H1 (cell line): ENCODE measurements at regions not wholly inside any gene's neighbourhood (a gene's known extent, or its start where the extent isn't known, plus 50 kb on each side); places are given as distances from the start of the nearest gene placed in this dataset.

Source experiments
- CTCF ChIA-PET: fragments of 300-600 bp; sonication (Branson Sonifier 250); formaldehyde crosslinking; loops from one replicate; lab custom pipeline; 2021; ENCODE audit not compliant: partially characterized antibody; lab: Charles Lee
- POLR2A ChIA-PET: fragments of 300-600 bp; sonication (Branson Sonifier 250); formaldehyde crosslinking; loops from one replicate; lab custom pipeline; 2021; ENCODE audit warnings: inconsistent platforms; ENCODE audit not compliant: partially characterized antibody; lab: Charles Lee
- DNase-seq, 2 experiments: peaks; one replicate each; pipeline versions ENCODE4 v3.0.0 to v3.0.0-alpha.2; 2010 to 2022; ENCODE audit warnings: low spot score in 2 of 2, low read depth in 1 of 2, mixed read lengths in 1 of 2
- FAIRE-seq: peaks from 2 replicates; lab custom pipeline; 2011; peaks lifted over from hg19 to GRCh38; lab: Jason Lieb, UNC
- H2AFZ ChIP-seq: 2 replicates; pipeline ENCODE4 v1.8.1; 2012; ENCODE audit warnings: low read length, inconsistent platforms
- H2AK5ac ChIP-seq: 2 replicates; pipeline ENCODE4 v1.6.1; 2013; ENCODE audit warnings: low read depth, low read length
- H2BK120ac ChIP-seq: replicated peaks from 2 replicates; pipeline ENCODE3; 2013; ENCODE audit warnings: low read depth, low read length, inconsistent platforms
- H2BK12ac ChIP-seq: 2 replicates; pipeline ENCODE4 v1.6.1; 2013; ENCODE audit warnings: low read depth, low read length
- H2BK15ac ChIP-seq: 2 replicates; pipeline ENCODE4 v1.6.1; 2013; ENCODE audit warnings: low read length
- H2BK20ac ChIP-seq: 2 replicates; pipeline ENCODE4 v1.6.1; 2013; ENCODE audit warnings: low read length
- H2BK5ac ChIP-seq: 2 replicates; pipeline ENCODE4 v1.6.1; 2013; ENCODE audit warnings: low read depth, low read length
- H3K14ac ChIP-seq: 2 replicates; pipeline ENCODE4 v1.6.1; 2013; ENCODE audit warnings: inconsistent platforms; ENCODE audit not compliant: insufficient read length
- H3K18ac ChIP-seq: 2 replicates; pipeline ENCODE4 v1.6.1; 2013; ENCODE audit warnings: low read length; ENCODE audit errors: extremely low read depth
- H3K23ac ChIP-seq: 2 replicates; pipeline ENCODE4 v1.6.1; 2013; ENCODE audit warnings: inconsistent platforms; ENCODE audit not compliant: insufficient read length
- H3K23me2 ChIP-seq: 2 replicates; pipeline ENCODE4 v1.6.1; 2013; ENCODE audit warnings: low read depth, low read length
- H3K27ac ChIP-seq: 2 replicates; pipeline ENCODE4 v1.6.1; 2011; ENCODE audit warnings: low read depth, low read length, inconsistent platforms
- H3K27me3 ChIP-seq, 4 experiments: replicated peaks in 1 of 4; 1 replicate in 1 of 4; 2 replicates in 3 of 4; pipeline versions ENCODE4 v1.6.1 to v1.8.1; 2011 to 2013; ENCODE audit warnings: low read length in 3 of 4, mild to moderate bottlenecking in 3 of 4, inconsistent platforms in 2 of 4, mixed read lengths in 2 of 4, moderate library complexity in 1 of 4; ENCODE audit not compliant: control insufficient read depth in 3 of 4, insufficient read depth in 3 of 4; ENCODE audit errors: extremely low read depth in 1 of 4
- H3K36me3 ChIP-seq, 4 experiments: 2 replicates each; pipeline versions ENCODE4 v1.6.1 to v1.8.1; 2011 to 2013; ENCODE audit warnings: mild to moderate bottlenecking in 4 of 4, low read length in 3 of 4, moderate library complexity in 2 of 4, control low read depth in 1 of 4, inconsistent platforms in 1 of 4; ENCODE audit not compliant: insufficient read depth in 4 of 4, control insufficient read depth in 2 of 4
- H3K4ac ChIP-seq: replicated peaks from 2 replicates; pipeline ENCODE3; 2013; ENCODE audit warnings: low read length, low read depth, mixed read lengths, inconsistent platforms; ENCODE audit not compliant: insufficient read length
- H3K4me1 ChIP-seq, 4 experiments: replicated peaks in 1 of 4; 1 replicate in 1 of 4; 2 replicates in 3 of 4; pipeline versions ENCODE4 v1.6.1 to v1.8.1; 2011 to 2013; ENCODE audit warnings: low read length in 3 of 4, inconsistent platforms in 2 of 4, mixed read lengths in 1 of 4; ENCODE audit not compliant: insufficient read depth in 4 of 4, control insufficient read depth in 3 of 4
- H3K4me2 ChIP-seq, 2 experiments: 2 replicates each; pipeline versions ENCODE4 v1.6.1 to v1.8.1; 2011 to 2013; ENCODE audit warnings: low read depth in 2 of 2, low read length in 2 of 2, control low read depth in 1 of 2, inconsistent platforms in 1 of 2, mild to moderate bottlenecking in 1 of 2; ENCODE audit not compliant: insufficient read depth in 1 of 2
- H3K4me3 ChIP-seq, 4 experiments: fragments of 200-600, 300-600 bp in 1 of 4; sonication (generic), shearing (Covaris generic), sonication (Bioruptor Twin) in 1 of 4; 2 replicates each; pipeline versions ENCODE4 v1.5.1 to v1.8.1; 2011 to 2016; ENCODE audit warnings: low read length in 4 of 4, low read depth in 3 of 4, control low read depth in 2 of 4, inconsistent platforms in 2 of 4, mild to moderate bottlenecking in 2 of 4, mixed read lengths in 1 of 4, moderate library complexity in 1 of 4; ENCODE audit not compliant: insufficient read depth in 2 of 4; ENCODE audit errors: extremely low read depth in 1 of 4
- H3K56ac ChIP-seq: replicated peaks from 2 replicates; pipeline ENCODE3; 2013; ENCODE audit warnings: low read depth, mild to moderate bottlenecking, mixed read lengths, low read length, inconsistent platforms; ENCODE audit not compliant: insufficient read length
- H3K79me1 ChIP-seq: 2 replicates; pipeline ENCODE4 v1.6.1; 2013; ENCODE audit warnings: low read depth, low read length, control low read depth
- H3K79me2 ChIP-seq, 2 experiments: 2 replicates each; pipeline versions ENCODE4 v1.6.1 to v1.8.1; 2012 to 2013; ENCODE audit warnings: low read length in 2 of 2, mild to moderate bottlenecking in 2 of 2, inconsistent platforms in 1 of 2; ENCODE audit not compliant: insufficient read depth in 2 of 2, control insufficient read depth in 1 of 2
- H3K9ac ChIP-seq, 4 experiments: replicated peaks in 1 of 4; 1 replicate in 1 of 4; 2 replicates in 3 of 4; pipeline versions ENCODE4 v1.6.1 to v1.8.1; 2011 to 2013; ENCODE audit warnings: low read depth in 3 of 4, low read length in 3 of 4, control low read depth in 2 of 4, mild to moderate bottlenecking in 2 of 4, moderate library complexity in 2 of 4, inconsistent platforms in 1 of 4; ENCODE audit errors: extremely low read depth in 1 of 4
- H3K9me3 ChIP-seq, 2 experiments: 2 replicates each; pipeline versions ENCODE4 v1.6.1 to v1.8.1; 2012 to 2013; ENCODE audit warnings: mild to moderate bottlenecking in 2 of 2, moderate library complexity in 2 of 2, control low read depth in 1 of 2, inconsistent platforms in 1 of 2, low read depth in 1 of 2, low read length in 1 of 2, mixed read lengths in 1 of 2; ENCODE audit not compliant: insufficient read depth in 2 of 2
- H4K20me1 ChIP-seq, 2 experiments: replicated peaks in 1 of 2; 2 replicates each; pipeline versions ENCODE3 to v1.8.1; 2011 to 2013; ENCODE audit warnings: inconsistent platforms in 2 of 2, low read length in 2 of 2, mild to moderate bottlenecking in 1 of 2; ENCODE audit not compliant: insufficient read depth in 2 of 2, control insufficient read depth in 1 of 2
- H4K5ac ChIP-seq: 2 replicates; pipeline ENCODE4 v1.6.1; 2013; ENCODE audit warnings: low read length, low read depth, mixed read lengths, inconsistent platforms; ENCODE audit not compliant: insufficient read length
- H4K8ac ChIP-seq: 2 replicates; pipeline ENCODE4 v1.8.0; 2013; ENCODE audit warnings: mild to moderate bottlenecking, moderate library complexity, low read length, inconsistent platforms; ENCODE audit not compliant: insufficient read depth; ENCODE audit errors: extremely low read depth
- H4K91ac ChIP-seq: replicated peaks from 2 replicates; pipeline ENCODE3; 2013; ENCODE audit warnings: low read length, mixed read lengths, inconsistent platforms; ENCODE audit not compliant: insufficient read length
- CBX8 ChIP-seq: fragments of 300-800, 300-1000 bp; sonication (generic); IDR thresholded peaks from 2 replicates; pipeline ENCODE4 v1.7.1; 2016; ENCODE audit warnings: low read depth, low read length, borderline replicate concordance
- NANOG ChIP-seq: IDR thresholded peaks from 2 replicates; pipeline ENCODE4 v1.6.1; 2011; ENCODE audit warnings: low read length, low read depth, mild to moderate bottlenecking, inconsistent platforms; ENCODE audit not compliant: insufficient read depth, poor library complexity, severe bottlenecking
- WGBS, 2 experiments: shearing (Covaris generic) in 1 of 2; methylation state at CpG; one replicate each; pipeline versions ENCODE4 v1.1.6 to v1.1.7; 2013 to 2015; ENCODE audit warnings: low lambda C conversion rate in 2 of 2, mixed read lengths in 2 of 2, inconsistent platforms in 1 of 2, low coverage in 1 of 2, missing lambda C conversion rate in 1 of 2; ENCODE audit not compliant: insufficient replicate concordance in 2 of 2, insufficient coverage in 1 of 2, insufficient read length in 1 of 2; ENCODE audit errors: extremely low coverage in 1 of 2, missing lambda C conversion rate in 1 of 2; 5-methylcytosine and 5-hydroxymethylcytosine counted together

DNA sequence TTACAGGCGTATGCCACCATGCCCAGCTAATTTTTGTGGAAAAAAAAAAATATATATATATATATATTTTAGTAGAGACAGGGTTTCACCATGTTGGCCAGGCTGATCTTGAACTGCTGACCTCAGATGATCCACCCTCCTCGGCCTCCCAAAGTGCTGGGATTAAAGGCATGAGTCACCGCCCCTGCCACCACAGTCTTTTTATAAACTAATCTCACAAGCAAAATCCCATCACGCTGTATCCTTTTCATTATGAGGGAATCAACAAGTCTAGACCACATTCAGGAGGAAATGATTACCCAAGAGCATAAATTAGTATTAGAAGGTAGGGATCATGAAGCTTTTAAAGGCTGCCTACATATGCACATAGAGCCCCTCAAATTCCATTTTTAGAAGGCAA, 210.6 kb upstream of the NBEA start:
- no peak overlapping the region for H4K91ac ChIP-seq
- no peak overlapping the region for H3K9ac ChIP-seq
- no peak overlapping the region for H2BK120ac ChIP-seq
- H3K36me3 ChIP-seq, result no peaks in the 10 kb centered on the region
- H4K20me1 ChIP-seq, result no peaks in the 10 kb centered on the region
- H3K4me3 ChIP-seq, result no peak overlapping the region
- H3K4me2 ChIP-seq, result no peak overlapping the region
- no peak overlapping the region for H3K4ac ChIP-seq
- CTCF ChIA-PET, result interaction anchor here (0.6 to 1.7 kb wide), 3 partner anchors 8 to 220 kb away, joined by 3 to 5 read pairs (median 3); no protein-coding TSS in a partner anchor
- FAIRE-seq (no peak), DNase-seq (no peak)
- no peak overlapping the region for H3K14ac ChIP-seq
- no peak overlapping the region for H3K27ac ChIP-seq
- no peak overlapping the region for H2AK5ac ChIP-seq
- TF ChIP-seq NANOG (no peak), CBX8 (no peak)
- no peaks in the 10 kb centered on the region for H3K4me1 ChIP-seq
- H2BK20ac ChIP-seq, result no peak overlapping the region
- no peak overlapping the region for H3K18ac ChIP-seq
- POLR2A ChIA-PET, result no interaction called here
- no peak overlapping the region for H4K8ac ChIP-seq
- WGBS, 2 experiments, result 83% methylated on average over 3 of the region's 4 CpGs; no CpG with 5 or more reads in 1 of the 2 experiments
- no peaks in the 10 kb centered on the region for H3K79me1 ChIP-seq
- H3K56ac ChIP-seq, result no peak overlapping the region
- no peaks in the 10 kb centered on the region for H3K9me3 ChIP-seq
- no peak overlapping the region for H4K5ac ChIP-seq
- H2BK15ac ChIP-seq, result no peak overlapping the region
- H3K23me2 ChIP-seq, result no peaks in the 10 kb centered on the region
- H2BK12ac ChIP-seq, result no peak overlapping the region
- no peak overlapping the region for H2BK5ac ChIP-seq
- no peak overlapping the region for H3K23ac ChIP-seq
- no peaks in the 10 kb centered on the region for H3K27me3 ChIP-seq
- no peaks in the 10 kb centered on the region for H3K79me2 ChIP-seq
- H2AFZ ChIP-seq, result no peak overlapping the region
